GM23338 (cell line): ENCODE measurements at regions not wholly inside any gene's neighbourhood (a gene's known extent, or its start where the extent isn't known, plus 50 kb on each side); places are given as distances from the start of the nearest gene placed in this dataset.

Source experiments
- ATAC-seq: fragments of 200-7000 bp; cut with Tn5 transposase; 3 replicates; pipeline ENCODE4 v1.9.1; 2020
- DNase-seq: peaks from one replicate; pipeline ENCODE4 v3.0.0-alpha.2; 2015; ENCODE audit warnings: low spot score
- H2AFZ ChIP-seq: fragments of 200-600 bp; sonication (generic); 2 replicates; pipeline ENCODE4 v1.8.0; 2016; ENCODE audit warnings: antibody characterized with exemption, mild to moderate bottlenecking, moderate library complexity
- H3F3A ChIP-seq: fragments of 200-600 bp; sonication (generic); replicated peaks from 2 replicates; pipeline ENCODE4 v1.8.0; 2017; ENCODE audit warnings: antibody characterized with exemption, mixed run types, low read depth
- H3K27ac ChIP-seq: fragments of 200-600 bp; sonication (generic); 2 replicates; pipeline ENCODE4 v1.6.1; 2016; ENCODE audit warnings: low read depth
- H3K27me3 ChIP-seq: fragments of 200-600 bp; sonication (generic); 2 replicates; pipeline ENCODE4 v1.8.0; 2016; ENCODE audit warnings: mild to moderate bottlenecking, mixed run types, moderate library complexity; ENCODE audit not compliant: insufficient read depth
- H3K36me3 ChIP-seq: fragments of 200-600 bp; sonication (generic); 2 replicates; pipeline ENCODE4 v1.8.0; 2016; ENCODE audit warnings: mild to moderate bottlenecking; ENCODE audit not compliant: insufficient read depth
- H3K4me1 ChIP-seq: fragments of 200-600 bp; sonication (generic); 2 replicates; pipeline ENCODE4 v1.8.0; 2016; ENCODE audit warnings: mild to moderate bottlenecking, moderate library complexity; ENCODE audit not compliant: insufficient read depth
- H3K4me2 ChIP-seq: fragments of 200-600 bp; sonication (generic); 2 replicates; pipeline ENCODE4 v1.7.1; 2017; ENCODE audit warnings: mixed run types
- H3K4me3 ChIP-seq: fragments of 200-600 bp; sonication (generic); 2 replicates; pipeline ENCODE4 v1.6.1; 2016; ENCODE audit warnings: mixed run types
- H3K79me2 ChIP-seq: fragments of 200-600 bp; sonication (generic); replicated peaks from 2 replicates; pipeline ENCODE4 v1.8.0; 2017; ENCODE audit warnings: mild to moderate bottlenecking; ENCODE audit not compliant: insufficient read depth
- H3K9me2 ChIP-seq: fragments of 200-600 bp; sonication (generic); 2 replicates; pipeline ENCODE4 v1.8.0; 2017; ENCODE audit not compliant: insufficient read depth
- H4K20me1 ChIP-seq: fragments of 200-600 bp; sonication (generic); replicated peaks from 2 replicates; pipeline ENCODE4 v1.8.0; 2017; ENCODE audit warnings: mild to moderate bottlenecking; ENCODE audit not compliant: insufficient read depth
- H3K27ac Mint-ChIP-seq: 2 replicates; pipeline ENCODE4 v1.8.0; 2020; ENCODE audit warnings: inconsistent platforms, mild to moderate bottlenecking, moderate library complexity, mixed read lengths
- H3K27me3 Mint-ChIP-seq: 3 replicates; pipeline ENCODE4 v1.8.0; 2022; ENCODE audit warnings: low read depth, mild to moderate bottlenecking, moderate library complexity, mixed read lengths, inconsistent platforms; ENCODE audit not compliant: insufficient read depth, poor library complexity
- H3K36me3 Mint-ChIP-seq: 3 replicates; pipeline ENCODE4 v1.8.0; 2021; ENCODE audit warnings: low read depth, mild to moderate bottlenecking, inconsistent platforms, moderate library complexity, mixed read lengths
- H3K4me1 Mint-ChIP-seq: 3 replicates; pipeline ENCODE4 v1.8.0; 2020; ENCODE audit warnings: mild to moderate bottlenecking, inconsistent platforms, mixed read lengths
- H3K4me3 Mint-ChIP-seq: 3 replicates; pipeline ENCODE4 v1.8.0; 2021; ENCODE audit warnings: moderate library complexity, mild to moderate bottlenecking, inconsistent platforms, mixed read lengths
- H3K9me3 Mint-ChIP-seq: 3 replicates; pipeline ENCODE4 v1.8.0; 2020; ENCODE audit warnings: moderate library complexity, mild to moderate bottlenecking, inconsistent platforms, mixed read lengths
- CREB1 ChIP-seq: fragments of 250-450 bp; sonication (Bioruptor Pico); IDR thresholded peaks from 2 replicates; pipeline ENCODE4 v1.5.0; 2020; ENCODE audit warnings: low read depth, mild to moderate bottlenecking, moderate library complexity
- EZH2 ChIP-seq: fragments of 200-600 bp; sonication (generic); IDR thresholded peaks from one replicate; pipeline ENCODE4 v1.8.0; 2017; ENCODE audit warnings: antibody characterized with exemption, mild to moderate bottlenecking, low read depth; ENCODE audit not compliant: unreplicated experiment
- EZH2phosphoT487 ChIP-seq: fragments of 200-600 bp; sonication (generic); IDR thresholded peaks from one replicate; pipeline ENCODE4 v1.8.1; 2018; ENCODE audit warnings: antibody characterized with exemption; ENCODE audit not compliant: unreplicated experiment
- JUNB ChIP-seq: IDR thresholded peaks from one replicate; pipeline ENCODE4 v1.6.1; 2016; ENCODE audit warnings: antibody characterized with exemption; ENCODE audit not compliant: unreplicated experiment
- NANOG ChIP-seq: IDR thresholded peaks from 2 replicates; pipeline ENCODE4 v1.6.1; 2016; ENCODE audit warnings: antibody characterized with exemption, borderline replicate concordance
- POLR2AphosphoS5 ChIP-seq: IDR thresholded peaks from 2 replicates; pipeline ENCODE4 v1.6.1; 2016; ENCODE audit warnings: antibody characterized with exemption, low read depth
- STAT1 ChIP-seq: IDR thresholded peaks from one replicate; pipeline ENCODE4 v1.6.1; 2016; ENCODE audit warnings: antibody characterized with exemption; ENCODE audit not compliant: unreplicated experiment
- ZNF114 ChIP-seq: fragments of 250-450 bp; sonication (Bioruptor Pico); IDR thresholded peaks from 2 replicates; pipeline ENCODE4 v1.5.0; 2020; ENCODE audit warnings: mild to moderate bottlenecking, moderate library complexity
- ZNF331 ChIP-seq: fragments of 250-450 bp; sonication (Bioruptor Pico); IDR thresholded peaks from 2 replicates; pipeline ENCODE4 v1.5.0; 2020; ENCODE audit warnings: low read depth, mild to moderate bottlenecking, moderate library complexity
- TF ChIP-seq, protein P1 (sequence below): IDR thresholded peaks from one replicate; pipeline ENCODE4 v1.6.1; 2018; ENCODE audit warnings: antibody characterized with exemption; ENCODE audit not compliant: unreplicated experiment
- TF ChIP-seq, protein P2 (sequence below), 2 experiments: fragments of 200-600 bp in 1 of 2; sonication (generic) in 1 of 2; conservative IDR thresholded peaks; 2 replicates each; pipeline versions ENCODE4 v1.5.1 to v1.6.1; 2016 to 2017; ENCODE audit warnings: antibody characterized with exemption in 2 of 2, low read depth in 2 of 2, mild to moderate bottlenecking in 2 of 2, moderate library complexity in 1 of 2

DNA sequence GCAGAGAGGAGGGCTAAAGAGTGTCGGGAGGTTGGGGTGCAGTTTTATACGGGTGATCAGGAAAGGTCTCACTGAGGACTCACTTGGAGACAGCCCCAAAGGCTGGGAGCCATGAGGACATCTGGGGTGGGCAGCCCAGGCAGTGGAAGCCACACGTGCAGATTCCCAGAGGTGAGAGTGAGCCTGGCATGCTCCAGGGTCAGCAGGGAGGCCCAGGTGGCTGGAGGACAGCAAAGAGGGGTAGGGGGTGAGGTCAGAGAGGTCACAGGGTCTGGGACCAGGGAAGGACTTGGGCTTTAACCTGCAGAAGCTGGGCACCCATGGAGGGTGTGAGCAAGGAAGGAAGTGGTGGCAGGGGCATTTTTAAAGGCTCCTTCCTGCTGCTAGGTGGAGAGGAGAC, 481.7 kb downstream of the MATN1 start:
- Mint-ChIP-seq H3K4me3 (no peak overlapping the region), H3K4me1 (peaks cover 17% of the 10 kb centered on the region; the same call in 2 of the 3 replicates), H3K36me3 (no peaks in the 10 kb centered on the region), H3K9me3 (no peaks in the 10 kb centered on the region; the same call in 2 of the 3 replicates), H3K27ac (no peak overlapping the region), H3K27me3 (peaks cover 7% of the 10 kb centered on the region)
- H3K27me3 ChIP-seq: no peaks in the 10 kb centered on the region
- no peak overlapping the region for H3K27ac ChIP-seq
- no peaks in the 10 kb centered on the region for H3K9me2 ChIP-seq
- H3K4me2 ChIP-seq: no peak overlapping the region
- no peak for ATAC-seq
- no peaks in the 10 kb centered on the region for H4K20me1 ChIP-seq
- no peaks in the 10 kb centered on the region for H3K36me3 ChIP-seq
- no peaks in the 10 kb centered on the region for H3F3A ChIP-seq
- H2AFZ ChIP-seq: no peak overlapping the region
- H3K4me3 ChIP-seq: no peak overlapping the region
- H3K79me2 ChIP-seq: no peaks in the 10 kb centered on the region
- DNase-seq: no peak
- no peaks in the 10 kb centered on the region; the same call in 1 of the 2 replicates for H3K4me1 ChIP-seq
- TF ChIP-seq EZH2 (no peak), POLR2AphosphoS5 (no peak), JUNB (no peak), ZNF114 (CRISPR knock-in tag) (no peak)
- TF ChIP-seq, protein P1, sequence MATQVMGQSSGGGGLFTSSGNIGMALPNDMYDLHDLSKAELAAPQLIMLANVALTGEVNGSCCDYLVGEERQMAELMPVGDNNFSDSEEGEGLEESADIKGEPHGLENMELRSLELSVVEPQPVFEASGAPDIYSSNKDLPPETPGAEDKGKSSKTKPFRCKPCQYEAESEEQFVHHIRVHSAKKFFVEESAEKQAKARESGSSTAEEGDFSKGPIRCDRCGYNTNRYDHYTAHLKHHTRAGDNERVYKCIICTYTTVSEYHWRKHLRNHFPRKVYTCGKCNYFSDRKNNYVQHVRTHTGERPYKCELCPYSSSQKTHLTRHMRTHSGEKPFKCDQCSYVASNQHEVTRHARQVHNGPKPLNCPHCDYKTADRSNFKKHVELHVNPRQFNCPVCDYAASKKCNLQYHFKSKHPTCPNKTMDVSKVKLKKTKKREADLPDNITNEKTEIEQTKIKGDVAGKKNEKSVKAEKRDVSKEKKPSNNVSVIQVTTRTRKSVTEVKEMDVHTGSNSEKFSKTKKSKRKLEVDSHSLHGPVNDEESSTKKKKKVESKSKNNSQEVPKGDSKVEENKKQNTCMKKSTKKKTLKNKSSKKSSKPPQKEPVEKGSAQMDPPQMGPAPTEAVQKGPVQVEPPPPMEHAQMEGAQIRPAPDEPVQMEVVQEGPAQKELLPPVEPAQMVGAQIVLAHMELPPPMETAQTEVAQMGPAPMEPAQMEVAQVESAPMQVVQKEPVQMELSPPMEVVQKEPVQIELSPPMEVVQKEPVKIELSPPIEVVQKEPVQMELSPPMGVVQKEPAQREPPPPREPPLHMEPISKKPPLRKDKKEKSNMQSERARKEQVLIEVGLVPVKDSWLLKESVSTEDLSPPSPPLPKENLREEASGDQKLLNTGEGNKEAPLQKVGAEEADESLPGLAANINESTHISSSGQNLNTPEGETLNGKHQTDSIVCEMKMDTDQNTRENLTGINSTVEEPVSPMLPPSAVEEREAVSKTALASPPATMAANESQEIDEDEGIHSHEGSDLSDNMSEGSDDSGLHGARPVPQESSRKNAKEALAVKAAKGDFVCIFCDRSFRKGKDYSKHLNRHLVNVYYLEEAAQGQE: no peak

DNA sequence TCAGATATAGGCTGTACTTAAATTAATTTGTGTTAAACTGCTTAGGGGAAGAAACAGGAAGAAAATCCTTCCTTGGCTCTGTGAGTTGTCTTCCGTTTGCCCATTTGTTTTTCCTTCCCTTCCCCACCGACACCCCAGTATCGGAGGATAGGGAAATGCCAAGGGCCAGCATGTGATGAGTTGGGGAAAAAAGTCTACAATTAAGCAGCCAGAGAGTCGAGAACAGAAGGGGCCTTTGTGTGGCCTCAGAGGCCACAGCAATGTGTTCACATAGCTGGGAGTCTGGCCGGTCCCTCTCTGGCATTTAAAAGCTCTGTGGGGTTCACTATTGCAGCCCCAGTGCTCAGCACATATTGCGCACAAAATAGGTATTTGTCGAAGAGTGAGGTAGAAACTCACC, 489.3 kb downstream of the MATN1 start:
- H2AFZ ChIP-seq: no peak overlapping the region
- H3K27me3 ChIP-seq: no peaks in the 10 kb centered on the region
- Mint-ChIP-seq H3K27ac (no peak overlapping the region), H3K9me3 (0 out of 3 replicates have a peak, but pooled peaks cover 3% of the 10 kb centered on the region), H3K36me3 (no peaks in the 10 kb centered on the region), H3K27me3 (peaks cover 2% of the 10 kb centered on the region), H3K4me3 (no peak overlapping the region), H3K4me1 (no peaks in the 10 kb centered on the region)
- TF ChIP-seq EZH2phosphoT487: no peak
- no peak for TF ChIP-seq CREB1 (CRISPR knock-in tag)
- TF ChIP-seq POLR2AphosphoS5: no peak
- TF ChIP-seq ZNF331: no peak
- TF ChIP-seq, protein P2, sequence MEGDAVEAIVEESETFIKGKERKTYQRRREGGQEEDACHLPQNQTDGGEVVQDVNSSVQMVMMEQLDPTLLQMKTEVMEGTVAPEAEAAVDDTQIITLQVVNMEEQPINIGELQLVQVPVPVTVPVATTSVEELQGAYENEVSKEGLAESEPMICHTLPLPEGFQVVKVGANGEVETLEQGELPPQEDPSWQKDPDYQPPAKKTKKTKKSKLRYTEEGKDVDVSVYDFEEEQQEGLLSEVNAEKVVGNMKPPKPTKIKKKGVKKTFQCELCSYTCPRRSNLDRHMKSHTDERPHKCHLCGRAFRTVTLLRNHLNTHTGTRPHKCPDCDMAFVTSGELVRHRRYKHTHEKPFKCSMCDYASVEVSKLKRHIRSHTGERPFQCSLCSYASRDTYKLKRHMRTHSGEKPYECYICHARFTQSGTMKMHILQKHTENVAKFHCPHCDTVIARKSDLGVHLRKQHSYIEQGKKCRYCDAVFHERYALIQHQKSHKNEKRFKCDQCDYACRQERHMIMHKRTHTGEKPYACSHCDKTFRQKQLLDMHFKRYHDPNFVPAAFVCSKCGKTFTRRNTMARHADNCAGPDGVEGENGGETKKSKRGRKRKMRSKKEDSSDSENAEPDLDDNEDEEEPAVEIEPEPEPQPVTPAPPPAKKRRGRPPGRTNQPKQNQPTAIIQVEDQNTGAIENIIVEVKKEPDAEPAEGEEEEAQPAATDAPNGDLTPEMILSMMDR (conservative IDR thresholded peaks at IDR 0.05; ENCODE audit: low read depth in 2 of 2): no peak
- no peak for TF ChIP-seq NANOG
- TF ChIP-seq STAT1: no peak
- TF ChIP-seq EZH2: no peak
- no peak overlapping the region for H3K4me3 ChIP-seq
- H3K4me2 ChIP-seq: no peak overlapping the region
- H3K4me1 ChIP-seq: no peaks in the 10 kb centered on the region
- no peaks in the 10 kb centered on the region for H3K79me2 ChIP-seq
- ATAC-seq: no peak
- no peaks in the 10 kb centered on the region for H4K20me1 ChIP-seq
- no peaks in the 10 kb centered on the region for H3K36me3 ChIP-seq
- H3F3A ChIP-seq: no peaks in the 10 kb centered on the region
- no peaks in the 10 kb centered on the region for H3K9me2 ChIP-seq
- no peak for DNase-seq
- H3K27ac ChIP-seq: no peak overlapping the region
